ENCODE measurements at regions not wholly inside any gene's neighbourhood (a gene's known extent, or its start where the extent isn't known, plus 50 kb on each side); places are given as distances from the start of the nearest gene placed in this dataset.

GRCh38 chr6:170100046-170100445, 190.8 kb downstream of the DLL1 start:
- TF ChIP-seq CTCF (IDR thresholded peaks at IDR 0.05), result no peak
- TF ChIP-seq POLR2A (IDR thresholded peaks at IDR 0.05), result no peak
